ENCODE measurements at regions not wholly inside any gene's neighbourhood (a gene's known extent, or its start where the extent isn't known, plus 50 kb on each side); places are given as distances from the start of the nearest gene placed in this dataset.

GRCh38 chr4:101556842-101557241 is 209.5 kb upstream of the PPP3CA start:
- Histone ChIP-seq H4K20me1 (ENCODE audit: insufficient read depth) (no peaks in the 10 kb centered on the region), H3K9me3 (ENCODE audit: low read length) (no peaks in the 10 kb centered on the region), H3K27me3 (ENCODE audit: insufficient read depth, low read depth, low read length) (no peaks in the 10 kb centered on the region), H2AFZ (ENCODE audit: low read depth, low read length) (no peak overlapping the region), H3F3A (ENCODE audit: insufficient read depth, low read length, poor library complexity, severe bottlenecking) (no peaks in the 10 kb centered on the region), H3K36me3 (ENCODE audit: insufficient read depth, low read length) (no peaks in the 10 kb centered on the region), H3K9ac (ENCODE audit: low read length) (no peak overlapping the region), H3K4me2 (ENCODE audit: low read length) (no peak overlapping the region), H3K4me3 (ENCODE audit: low read length) (no peak overlapping the region), H3K79me2 (replicated peaks; ENCODE audit: insufficient read depth, low read length) (no peaks in the 10 kb centered on the region), H3K27ac (ENCODE audit: low read length) (no peak overlapping the region), H3K9me2 (ENCODE audit: insufficient read depth, low read length) (no peaks in the 10 kb centered on the region)
- TF ChIP-seq MXI1 (conservative IDR thresholded peaks at IDR 0.05; ENCODE audit: poor library complexity, severe bottlenecking) (no peak), EP300 (conservative IDR thresholded peaks at IDR 0.05; ENCODE audit: poor library complexity, severe bottlenecking) (no peak), SMC3 (conservative IDR thresholded peaks at IDR 0.05; ENCODE audit: poor library complexity) (no peak), CTCF (IDR thresholded peaks at IDR 0.05; ENCODE audit: poor library complexity, severe bottlenecking) (no peak), EZH2 (IDR thresholded peaks at IDR 0.05; ENCODE audit: borderline replicate concordance, insufficient read depth, low read length, poor library complexity, severe bottlenecking) (no peak)

DNA sequence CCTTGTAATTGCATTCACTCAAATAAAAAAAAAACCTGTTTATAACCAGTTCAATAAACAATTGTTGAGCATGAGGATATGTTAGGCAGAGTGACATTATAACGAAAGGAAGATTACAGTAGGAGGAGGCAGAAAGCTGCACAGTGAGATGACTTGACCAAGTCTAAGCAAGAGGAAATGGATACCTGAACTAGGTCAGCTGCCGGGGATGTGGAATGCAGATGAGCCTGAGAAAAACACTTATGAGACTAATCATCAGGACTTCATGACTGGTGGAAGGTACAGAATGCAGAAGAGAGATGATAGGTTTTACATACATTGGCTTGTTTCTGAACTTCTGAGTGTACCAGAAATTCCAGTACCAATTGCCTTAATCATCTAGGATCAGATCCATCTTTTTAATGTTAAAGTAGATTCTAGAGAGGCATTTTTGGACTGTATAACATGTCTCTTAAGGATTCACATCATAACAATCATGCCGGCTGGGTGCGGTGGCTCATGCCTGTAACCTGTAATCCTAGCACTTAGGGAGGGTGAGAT is 208.1 kb upstream of the PPP3CA start:
- Histone ChIP-seq H3K27me3 (ENCODE audit: insufficient read depth, low read depth, low read length) (no peaks in the 10 kb centered on the region), H3K36me3 (ENCODE audit: insufficient read depth, low read length) (no peaks in the 10 kb centered on the region), H3K27ac (ENCODE audit: low read length) (no peak overlapping the region), H3K4me3 (ENCODE audit: low read length) (no peak overlapping the region), H3K9me3 (ENCODE audit: low read length) (no peaks in the 10 kb centered on the region), H3K79me2 (replicated peaks; ENCODE audit: insufficient read depth, low read length) (no peaks in the 10 kb centered on the region), H3K4me2 (ENCODE audit: low read length) (no peak overlapping the region), H4K20me1 (ENCODE audit: insufficient read depth) (no peaks in the 10 kb centered on the region), H2AFZ (ENCODE audit: low read depth, low read length) (no peak overlapping the region), H3F3A (ENCODE audit: insufficient read depth, low read length, poor library complexity, severe bottlenecking) (no peaks in the 10 kb centered on the region), H3K9me2 (ENCODE audit: insufficient read depth, low read length) (no peaks in the 10 kb centered on the region), H3K9ac (ENCODE audit: low read length) (no peak overlapping the region)
- TF ChIP-seq RAD21 (conservative IDR thresholded peaks at IDR 0.05) = no peak
- TF ChIP-seq TAF1 (IDR thresholded peaks at IDR 0.05; ENCODE audit: low read depth) = no peak
- no peak for TF ChIP-seq SMC3 (conservative IDR thresholded peaks at IDR 0.05; ENCODE audit: poor library complexity)
- no peak for TF ChIP-seq MXI1 (conservative IDR thresholded peaks at IDR 0.05; ENCODE audit: poor library complexity, severe bottlenecking)

- H4K20me1 ChIP-seq (ENCODE audit: insufficient read depth) = no peaks in the 10 kb centered on the region
- no peaks in the 10 kb centered on the region for H3K36me3 ChIP-seq (ENCODE audit: insufficient read depth, low read length)
- H3K4me2 ChIP-seq (ENCODE audit: low read length) = no peak overlapping the region
- no peak for TF ChIP-seq SMC3 (conservative IDR thresholded peaks at IDR 0.05; ENCODE audit: poor library complexity)
- no peak for TF ChIP-seq EP300 (conservative IDR thresholded peaks at IDR 0.05; ENCODE audit: poor library complexity, severe bottlenecking)
- TF ChIP-seq EZH2 (IDR thresholded peaks at IDR 0.05; ENCODE audit: borderline replicate concordance, insufficient read depth, low read length, poor library complexity, severe bottlenecking) = no peak
- no peak for TF ChIP-seq POLR2AphosphoS5 (IDR thresholded peaks at IDR 0.05)
- TF ChIP-seq TAF1 (IDR thresholded peaks at IDR 0.05; ENCODE audit: low read depth) = no peak
- TF ChIP-seq RAD21 (conservative IDR thresholded peaks at IDR 0.05) = no peak
- no peak for TF ChIP-seq MXI1 (conservative IDR thresholded peaks at IDR 0.05; ENCODE audit: poor library complexity, severe bottlenecking)
- no peak for TF ChIP-seq REST (IDR thresholded peaks at IDR 0.05; ENCODE audit: borderline replicate concordance)
- TF ChIP-seq CTCF (IDR thresholded peaks at IDR 0.05; ENCODE audit: poor library complexity, severe bottlenecking) = no peak
- H3K4me3 ChIP-seq (ENCODE audit: low read length) = no peak overlapping the region
- H3K27ac ChIP-seq (ENCODE audit: low read length) = no peak overlapping the region
- H3F3A ChIP-seq (ENCODE audit: insufficient read depth, low read length, poor library complexity, severe bottlenecking) = no peaks in the 10 kb centered on the region
- no peaks in the 10 kb centered on the region for H3K79me2 ChIP-seq (replicated peaks; ENCODE audit: insufficient read depth, low read length)
- H3K9me3 ChIP-seq (ENCODE audit: low read length) = no peaks in the 10 kb centered on the region
- no peak overlapping the region for H2AFZ ChIP-seq (ENCODE audit: low read depth, low read length)
- no peaks in the 10 kb centered on the region for H3K27me3 ChIP-seq (ENCODE audit: insufficient read depth, low read depth, low read length)
- H3K9ac ChIP-seq (ENCODE audit: low read length) = no peak overlapping the region
- no peaks in the 10 kb centered on the region for H3K9me2 ChIP-seq (ENCODE audit: insufficient read depth, low read length)
Observed at GRCh38 chr4:101540336-101540735, 193.0 kb upstream of the PPP3CA start.
